ENCODE measurements at regions not wholly inside any gene's neighbourhood (a gene's known extent, or its start where the extent isn't known, plus 50 kb on each side); places are given as distances from the start of the nearest gene placed in this dataset.

DNA sequence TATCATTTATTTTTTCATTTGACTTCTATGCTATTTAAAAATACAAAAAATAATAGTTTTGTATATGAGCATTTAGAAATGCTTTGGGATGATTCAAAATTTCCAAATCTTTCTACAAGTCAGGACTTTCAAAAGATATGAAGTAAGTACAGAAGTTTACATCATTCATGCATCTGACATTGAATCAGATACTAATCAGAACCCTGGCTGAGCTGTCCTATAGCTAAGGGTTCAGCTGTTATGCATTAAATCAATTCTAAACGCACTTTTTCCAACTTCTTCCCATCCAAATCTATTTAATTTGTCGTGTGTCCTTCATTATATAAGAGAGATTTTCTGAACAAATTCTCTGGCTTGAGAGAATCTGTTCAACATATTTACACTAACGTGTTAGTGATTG is 779.4 kb downstream of the LTN1 start:
- no peak for TF ChIP-seq POLR2AphosphoS5 (IDR thresholded peaks at IDR 0.05; ENCODE audit: insufficient read depth in 1 of 2, low read depth in 1 of 2)
- TF ChIP-seq POLR2A (IDR thresholded peaks at IDR 0.05), result no peak
- no peak for TF ChIP-seq CTCF (IDR thresholded peaks at IDR 0.05)
- H3K27ac ChIP-seq, result no peak overlapping the region

GRCh38 chr21:28212061-28212460 is 780.6 kb downstream of the LTN1 start:
- Histone ChIP-seq H3K27ac (no peak overlapping the region), H3K36me3 (no peaks in the 10 kb centered on the region), H3K4me3 (no peak overlapping the region), H3K4me1 (peaks cover 9% of the 10 kb centered on the region), H3K9me3 (no peaks in the 10 kb centered on the region), H3K27me3 (no peaks in the 10 kb centered on the region)
- no peak for DNase-seq (ENCODE audit: extremely low spot score in 2 of 2)
- intact Hi-C loops (cut with DNase I), result no loop called here
- no peak for TF ChIP-seq POLR2AphosphoS5 (IDR thresholded peaks at IDR 0.05; ENCODE audit: insufficient read depth in 1 of 2, low read depth in 1 of 2)

More for the DNA sequence above, 779.4 kb downstream of the LTN1 start:
- no peak overlapping the region for H3K4me3 ChIP-seq
- peaks cover 3% of the 10 kb centered on the region for H3K4me1 ChIP-seq
- H3K27me3 ChIP-seq, result no peaks in the 10 kb centered on the region
- no peaks in the 10 kb centered on the region for H3K36me3 ChIP-seq
- no peaks in the 10 kb centered on the region for H3K9me3 ChIP-seq
- DNase-seq (ENCODE audit: extremely low spot score in 2 of 2), result no peak
- intact Hi-C loops (cut with DNase I), result no loop called here

- H3K4me1 ChIP-seq, result peaks cover 9% of the 10 kb centered on the region
- no peak for TF ChIP-seq POLR2AphosphoS5 (IDR thresholded peaks at IDR 0.05; ENCODE audit: insufficient read depth in 1 of 2, low read depth in 1 of 2)
- no peak overlapping the region for H3K4me3 ChIP-seq
- intact Hi-C loops (cut with DNase I), result no loop called here
- peak overlapping the region; percentile 63 for H3K27ac ChIP-seq
- H3K27me3 ChIP-seq, result no peaks in the 10 kb centered on the region
- no peaks in the 10 kb centered on the region for H3K9me3 ChIP-seq
- H3K36me3 ChIP-seq, result no peaks in the 10 kb centered on the region
- no peak for DNase-seq (ENCODE audit: extremely low spot score in 2 of 2)
Measured at GRCh38 chr21:28207436-28208173, 785.1 kb downstream of the LTN1 start.

GRCh38 chr21:28200726-28201125 is 792.0 kb downstream of the LTN1 start:
- TF ChIP-seq POLR2A (IDR thresholded peaks at IDR 0.05), result no peak
- TF ChIP-seq CTCF (IDR thresholded peaks at IDR 0.05), result no peak
- TF ChIP-seq POLR2AphosphoS5 (IDR thresholded peaks at IDR 0.05; ENCODE audit: insufficient read depth in 1 of 2, low read depth in 1 of 2), result no peak
- Histone ChIP-seq H3K4me1 (no peaks in the 10 kb centered on the region), H3K9me3 (no peaks in the 10 kb centered on the region), H3K27me3 (no peaks in the 10 kb centered on the region), H3K36me3 (no peaks in the 10 kb centered on the region), H3K27ac (no peak overlapping the region), H3K4me3 (no peak overlapping the region)
- intact Hi-C loops (cut with DNase I), result no loop called here
- DNase-seq (ENCODE audit: extremely low spot score in 2 of 2), result no peak

- Histone ChIP-seq H3K36me3 (no peaks in the 10 kb centered on the region), H3K27me3 (no peaks in the 10 kb centered on the region), H3K4me3 (no peak overlapping the region), H3K27ac (no peak overlapping the region), H3K9me3 (no peaks in the 10 kb centered on the region), H3K4me1 (no peaks in the 10 kb centered on the region)
- TF ChIP-seq POLR2AphosphoS5 (IDR thresholded peaks at IDR 0.05; ENCODE audit: insufficient read depth in 1 of 2, low read depth in 1 of 2) (no peak), CTCF (IDR thresholded peaks at IDR 0.05) (no peak), POLR2A (IDR thresholded peaks at IDR 0.05) (no peak)
- intact Hi-C loops (cut with DNase I), result no loop called here
- DNase-seq (ENCODE audit: extremely low spot score in 2 of 2), result no peak
Measured at GRCh38 chr21:28196981-28197380, 795.7 kb downstream of the LTN1 start.

- DNase-seq (ENCODE audit: extremely low spot score in 2 of 2), result no peak
- no peaks in the 10 kb centered on the region for H3K9me3 ChIP-seq
- H3K27ac ChIP-seq, result no peak overlapping the region
- intact Hi-C loops (cut with DNase I), result no loop called here
- no peaks in the 10 kb centered on the region for H3K36me3 ChIP-seq
- no peak for TF ChIP-seq POLR2A (IDR thresholded peaks at IDR 0.05)
- no peak for TF ChIP-seq CTCF (IDR thresholded peaks at IDR 0.05)
- no peak for TF ChIP-seq POLR2AphosphoS5 (IDR thresholded peaks at IDR 0.05; ENCODE audit: insufficient read depth in 1 of 2, low read depth in 1 of 2)
- H3K4me1 ChIP-seq, result no peaks in the 10 kb centered on the region
- H3K4me3 ChIP-seq, result no peak overlapping the region
- no peaks in the 10 kb centered on the region for H3K27me3 ChIP-seq
Measured at GRCh38 chr21:28193189-28193588, 799.5 kb downstream of the LTN1 start.

Data from vagina (tissue), 2 donors.